Activated CD4-positive, alpha-beta T cell treated with anti-CD3 and anti-CD28 coated beads for 36 hours (primary cell): ENCODE measurements at regions not wholly inside any gene's neighbourhood (a gene's known extent, or its start where the extent isn't known, plus 50 kb on each side); places are given as distances from the start of the nearest gene placed in this dataset.
"Not testable (repeated sequence)": the region's sequence is repeated elsewhere in the genome, so short reads cannot be mapped to it uniquely, and the experiment has no call there.

ENCODE experiments used
- ATAC-seq: fragments of 200-7000 bp; cut with Tn5 transposase; one replicate; pipeline ENCODE4 v1.10.0; 2021; ENCODE audit warnings: mild to moderate bottlenecking, moderate library complexity
- CTCF ChIA-PET: fragments of 350-600 bp; sonication (Branson Sonifier 250); formaldehyde crosslinking; loops from one replicate; lab custom pipeline; 2021; ENCODE audit warnings: antibody characterized with exemption; lab: Charles Lee
- POLR2A ChIA-PET: fragments of 350-600 bp; sonication (Branson Sonifier 250); formaldehyde crosslinking; loops from one replicate; lab custom pipeline; 2021; ENCODE audit warnings: antibody characterized with exemption, inconsistent platforms; lab: Charles Lee
- DNase-seq: peaks from one replicate; pipeline ENCODE4 v3.0.0-alpha.2; 2020
- H3K27ac Mint-ChIP-seq: one replicate; pipeline ENCODE4 v1.8.0; 2021; ENCODE audit warnings: mixed read lengths
- H3K27me3 Mint-ChIP-seq: one replicate; pipeline ENCODE4 v1.8.0; 2021; ENCODE audit warnings: mixed read lengths
- H3K36me3 Mint-ChIP-seq: one replicate; pipeline ENCODE4 v1.8.0; 2021; ENCODE audit warnings: low read depth, mixed read lengths
- H3K4me1 Mint-ChIP-seq: one replicate; pipeline ENCODE4 v1.8.0; 2021; ENCODE audit warnings: mixed read lengths
- H3K4me3 Mint-ChIP-seq: one replicate; pipeline ENCODE4 v1.8.0; 2021; ENCODE audit warnings: mild to moderate bottlenecking, moderate library complexity, mixed read lengths
- H3K9me3 Mint-ChIP-seq: one replicate; pipeline ENCODE4 v1.8.0; 2021; ENCODE audit warnings: low read depth, mixed read lengths
- intact Hi-C, 2 experiments: fragments of 100-400 bp; cut with DNase I in 1 of 2; cut with micrococcal nuclease in 1 of 2; formaldehyde crosslinking; loops; one replicate each; pipeline versions ENCODE4 v1.14.2 to v1.15.1; 2022 to 2024; cut with DNase I, micrococcal nuclease

DNA sequence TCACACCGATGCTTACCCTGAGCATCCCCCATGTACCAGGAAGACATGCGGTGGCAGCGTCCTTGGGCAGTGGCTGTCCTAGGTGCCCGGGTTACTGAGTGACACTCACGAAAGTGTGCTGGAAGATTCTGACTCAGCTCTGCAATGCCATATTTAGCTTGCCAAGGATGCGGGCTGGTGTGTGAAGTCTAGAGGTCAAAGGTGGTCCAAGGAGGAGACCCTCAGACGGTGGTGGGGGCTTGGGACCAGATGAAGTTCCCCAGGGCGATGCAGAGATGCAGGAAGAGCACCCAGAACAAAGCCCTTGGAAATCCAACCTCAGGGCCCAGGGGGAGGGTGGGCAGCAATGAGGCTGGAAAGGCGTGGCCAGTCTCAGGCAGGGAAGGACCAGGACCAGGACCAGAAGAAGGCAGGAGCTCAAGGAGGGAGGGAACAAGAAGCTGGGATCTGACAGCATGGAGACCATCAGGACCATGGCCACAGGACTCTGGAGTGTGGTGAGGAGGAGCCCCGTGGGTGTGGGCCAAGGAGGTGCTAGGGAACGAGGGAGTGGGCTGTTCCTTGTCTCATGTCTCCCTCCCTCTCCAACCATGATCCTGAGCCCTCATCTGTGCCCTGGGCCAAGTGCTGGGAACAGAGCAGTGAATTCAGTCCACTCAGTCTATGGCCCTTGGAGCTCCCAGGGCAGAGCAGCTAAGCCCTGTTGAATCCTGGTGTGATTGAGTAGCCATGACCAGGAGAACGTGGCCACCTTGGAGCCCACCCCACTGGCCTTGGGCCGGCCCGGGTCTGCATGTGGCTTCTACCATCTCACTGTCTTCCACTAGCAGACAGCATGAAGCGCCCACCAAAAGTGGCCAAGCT is 310.1 kb upstream of the DIO3 start:
- no peaks in the 10 kb centered on the region for H3K9me3 Mint-ChIP-seq
- DNase-seq (no peak), ATAC-seq (no peak)
- intact Hi-C loops, result no loop called here
- no peak overlapping the region for H3K4me3 Mint-ChIP-seq
- ChIA-PET CTCF (no interaction called here), POLR2A (no interaction called here)
- H3K27ac Mint-ChIP-seq, result no peak overlapping the region
- no peaks in the 10 kb centered on the region for H3K4me1 Mint-ChIP-seq
- H3K36me3 Mint-ChIP-seq, result no peaks in the 10 kb centered on the region
- peaks cover 4% of the 10 kb centered on the region for H3K27me3 Mint-ChIP-seq

DNA sequence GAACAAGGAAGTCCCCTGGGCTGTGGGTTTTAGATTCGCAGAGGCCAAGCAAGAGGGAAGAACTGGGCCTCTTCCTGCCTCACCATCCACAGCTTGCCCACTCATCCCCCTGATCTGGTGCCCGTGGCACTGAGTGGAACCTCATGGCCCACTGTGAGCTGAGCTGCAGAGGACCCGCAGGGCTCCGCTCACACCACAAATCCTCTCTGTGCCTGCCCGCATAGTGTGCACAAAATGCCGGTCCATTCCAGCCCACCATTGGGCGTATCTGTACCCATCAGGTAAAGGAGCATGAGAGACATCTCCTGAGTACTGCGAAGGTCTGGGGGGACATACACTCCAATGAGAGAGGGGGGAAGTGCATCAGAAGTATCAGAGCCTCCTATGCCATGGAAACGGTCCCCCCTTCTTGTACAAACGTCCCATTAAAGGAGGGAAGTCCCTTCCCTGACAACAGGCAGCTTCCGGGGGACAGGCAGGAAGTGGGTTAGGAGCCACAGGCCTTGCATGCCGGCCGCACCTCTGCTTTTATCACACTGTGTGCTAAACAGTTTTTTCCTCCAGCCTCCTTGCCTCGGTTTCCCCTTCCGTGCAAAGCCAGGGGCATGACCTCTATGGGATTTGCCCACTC is 309.4 kb upstream of the DIO3 start:
- DNase-seq, result no peak

DNA sequence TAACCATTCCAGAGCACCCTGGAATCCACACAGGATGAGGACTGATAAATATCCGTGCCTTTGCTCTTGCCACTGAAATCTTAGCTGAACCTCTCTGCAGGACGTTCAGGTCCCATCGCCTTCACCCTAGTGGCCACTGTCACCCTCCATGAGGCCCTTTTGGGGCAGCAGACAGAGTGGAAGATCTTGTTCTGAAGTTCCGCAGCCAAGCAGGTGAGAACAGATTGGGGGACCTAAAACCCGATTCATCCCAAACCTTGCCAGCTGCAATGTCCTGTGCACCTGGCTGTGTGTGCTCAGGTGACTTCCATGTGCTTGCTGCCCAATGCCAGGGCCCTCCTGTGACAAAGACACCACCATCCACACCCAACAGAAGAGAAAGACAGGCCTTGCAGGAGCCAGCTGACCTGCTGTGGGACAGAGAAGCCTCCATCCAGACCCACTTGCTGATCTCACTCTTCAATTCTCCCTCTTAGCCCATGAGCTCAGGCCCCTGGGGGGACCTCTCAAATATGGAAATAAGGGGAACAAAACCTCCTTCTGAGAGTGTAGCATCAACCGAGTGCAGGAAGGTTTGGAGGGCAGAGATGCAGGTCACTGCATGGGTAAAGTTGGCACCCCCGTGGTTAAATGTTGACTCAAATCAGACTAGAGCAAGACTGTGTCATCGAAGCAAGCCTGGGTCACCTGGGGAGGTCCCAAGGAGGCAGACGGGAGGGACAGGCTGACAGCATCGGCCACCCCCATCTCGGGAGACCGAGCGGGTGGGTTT is 308.7 kb upstream of the DIO3 start:
- ATAC-seq (no peak), DNase-seq (no peak)
- Mint-ChIP-seq H3K9me3 (no peaks in the 10 kb centered on the region), H3K27me3 (peaks cover 4% of the 10 kb centered on the region), H3K4me3 (no peak overlapping the region), H3K4me1 (no peaks in the 10 kb centered on the region), H3K36me3 (no peaks in the 10 kb centered on the region), H3K27ac (no peak overlapping the region)
- intact Hi-C loops, result no loop called here
- POLR2A ChIA-PET, result no interaction called here
- CTCF ChIA-PET, result no interaction called here

More for the DNA sequence above, 309.4 kb upstream of the DIO3 start:
- ChIA-PET CTCF (no interaction called here), POLR2A (no interaction called here)
- ATAC-seq, result no peak
- intact Hi-C loops, result no loop called here
- Mint-ChIP-seq H3K36me3 (no peaks in the 10 kb centered on the region), H3K4me3 (no peak overlapping the region), H3K9me3 (no peaks in the 10 kb centered on the region), H3K4me1 (no peaks in the 10 kb centered on the region), H3K27me3 (peaks cover 4% of the 10 kb centered on the region), H3K27ac (no peak overlapping the region)

DNA sequence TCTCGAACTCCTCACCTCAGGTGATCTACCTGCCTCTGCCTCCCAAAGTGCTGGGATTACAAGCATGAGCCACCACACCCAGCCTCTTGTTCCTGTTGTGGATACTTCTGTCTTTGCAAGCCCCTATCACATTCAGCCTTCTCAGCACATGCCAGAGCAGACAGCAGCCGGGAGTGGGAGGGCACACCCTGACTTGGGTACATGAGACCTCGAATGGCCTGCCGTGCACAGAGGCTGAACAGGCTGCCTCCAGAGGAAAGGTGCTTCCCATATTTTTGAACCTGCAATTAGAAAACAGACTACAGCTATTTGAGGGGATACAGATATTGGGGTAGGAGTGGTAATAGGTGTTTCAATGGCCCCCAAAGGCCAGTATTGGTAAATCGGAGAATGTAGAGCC is 307.3 kb upstream of the DIO3 start:
- ChIA-PET POLR2A (no interaction called here), CTCF (no interaction called here)
- no peaks in the 10 kb centered on the region for H3K9me3 Mint-ChIP-seq
- H3K4me1 Mint-ChIP-seq, result no peaks in the 10 kb centered on the region
- H3K27ac Mint-ChIP-seq, result no peak overlapping the region
- peaks cover 3% of the 10 kb centered on the region for H3K27me3 Mint-ChIP-seq
- H3K4me3 Mint-ChIP-seq, result no peak overlapping the region
- ATAC-seq (no peak), DNase-seq (no peak)
- intact Hi-C loops, result no loop called here
- no peaks in the 10 kb centered on the region for H3K36me3 Mint-ChIP-seq

DNA sequence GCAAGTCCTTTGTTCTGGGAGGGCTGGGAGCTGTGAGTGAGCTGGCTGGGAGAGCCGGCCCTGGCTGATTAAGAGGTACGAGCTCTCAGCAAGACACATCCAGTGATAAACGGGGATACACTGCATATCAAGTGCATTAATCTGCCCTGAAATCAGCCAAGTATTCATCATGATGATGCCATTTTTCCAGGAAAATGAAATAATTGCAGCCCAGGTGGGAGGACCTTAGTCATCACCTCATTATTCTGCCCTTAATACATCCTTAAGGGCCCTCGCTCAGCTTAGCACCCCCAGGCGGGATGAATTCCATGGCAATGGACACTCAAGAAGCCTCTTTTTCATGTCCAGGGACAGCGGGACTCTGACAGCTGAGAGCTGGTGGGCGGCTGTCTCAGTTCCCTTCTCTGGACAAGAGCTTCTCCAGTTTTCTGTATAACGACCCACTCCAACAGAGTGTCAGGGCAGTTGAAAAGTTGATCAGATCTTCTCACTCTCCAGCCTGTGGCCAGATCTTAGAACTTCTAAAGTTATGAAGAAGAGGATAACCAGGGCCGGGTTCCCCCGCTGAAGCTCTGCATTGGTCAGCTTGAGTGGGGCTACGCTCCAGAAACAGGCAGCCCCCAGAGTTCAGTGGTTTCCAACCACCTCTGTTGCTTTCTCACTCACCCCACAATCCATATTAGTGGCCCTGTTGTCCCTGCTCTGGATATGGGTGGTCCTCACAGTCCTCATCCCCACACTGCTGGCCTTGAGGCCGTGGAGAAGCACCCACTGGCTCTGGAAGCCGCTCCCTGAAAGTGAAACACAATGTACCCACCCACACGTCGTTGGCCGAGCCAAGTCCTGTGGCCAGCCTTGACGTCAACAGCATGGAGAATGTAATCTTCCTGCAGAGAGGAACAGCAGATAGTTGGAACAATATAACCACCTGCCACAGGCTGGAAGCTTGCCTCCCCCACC is 306.2 kb upstream of the DIO3 start:
- ATAC-seq, result no peak
- CTCF ChIA-PET, result no interaction called here
- no peak overlapping the region for H3K27ac Mint-ChIP-seq

DNA sequence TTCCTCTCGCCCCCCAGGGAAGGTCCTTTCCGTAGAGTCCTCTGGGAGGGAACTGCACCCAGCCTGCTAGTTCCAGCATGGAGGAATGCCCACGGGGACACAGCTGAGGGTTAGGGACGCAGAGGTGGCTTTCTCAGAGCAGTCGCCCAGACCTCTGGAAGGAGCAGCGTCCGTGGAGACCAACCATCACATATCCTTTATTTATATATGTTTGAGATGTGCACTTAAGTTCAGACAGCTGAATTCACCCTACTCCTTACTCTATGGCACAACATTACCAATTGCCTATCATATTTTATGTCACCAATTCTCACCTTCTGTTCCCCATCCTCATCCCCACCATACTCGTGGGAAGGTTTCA is 305.6 kb upstream of the DIO3 start:
- no peak for ATAC-seq
- Mint-ChIP-seq H3K4me1 (no peaks in the 10 kb centered on the region), H3K4me3 (no peak overlapping the region), H3K9me3 (no peaks in the 10 kb centered on the region), H3K36me3 (no peaks in the 10 kb centered on the region), H3K27me3 (peaks cover 4% of the 10 kb centered on the region), H3K27ac (no peak overlapping the region)
- ChIA-PET POLR2A (no interaction called here), CTCF (no interaction called here)
- DNase-seq, result no peak
- intact Hi-C loops, result no loop called here

More for the DNA sequence above, 306.2 kb upstream of the DIO3 start:
- intact Hi-C loops, result no loop called here
- H3K4me1 Mint-ChIP-seq, result no peaks in the 10 kb centered on the region
- no peak for DNase-seq
- POLR2A ChIA-PET, result no interaction called here
- no peaks in the 10 kb centered on the region for H3K9me3 Mint-ChIP-seq
- no peak overlapping the region for H3K4me3 Mint-ChIP-seq
- H3K27me3 Mint-ChIP-seq, result peaks cover 3% of the 10 kb centered on the region
- H3K36me3 Mint-ChIP-seq, result no peaks in the 10 kb centered on the region

DNA sequence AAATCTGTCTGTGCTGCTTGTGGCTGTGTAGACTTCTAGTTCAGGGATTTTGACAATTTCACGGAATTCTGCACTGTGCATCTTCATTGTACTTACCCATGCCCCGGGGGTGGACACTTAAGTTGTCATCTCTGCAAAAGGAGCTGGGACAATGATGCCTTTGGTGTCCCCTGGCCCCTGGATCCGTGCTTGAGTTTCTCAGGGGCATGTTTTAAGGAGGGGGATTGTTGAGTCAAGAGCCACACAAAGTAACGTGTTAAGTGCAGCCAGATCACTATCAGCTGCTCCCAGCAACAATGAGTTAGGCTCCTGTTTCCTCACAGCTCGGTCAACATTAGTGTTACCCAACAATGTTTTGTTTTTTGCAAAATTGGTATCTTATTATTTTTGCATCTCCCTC is 305.0 kb upstream of the DIO3 start:
- no peaks in the 10 kb centered on the region for H3K9me3 Mint-ChIP-seq
- CTCF ChIA-PET, result interaction anchor here (0.6 kb wide), 1 partner anchor 23 kb away, joined by 3 read pairs; no protein-coding TSS in a partner anchor

DNA sequence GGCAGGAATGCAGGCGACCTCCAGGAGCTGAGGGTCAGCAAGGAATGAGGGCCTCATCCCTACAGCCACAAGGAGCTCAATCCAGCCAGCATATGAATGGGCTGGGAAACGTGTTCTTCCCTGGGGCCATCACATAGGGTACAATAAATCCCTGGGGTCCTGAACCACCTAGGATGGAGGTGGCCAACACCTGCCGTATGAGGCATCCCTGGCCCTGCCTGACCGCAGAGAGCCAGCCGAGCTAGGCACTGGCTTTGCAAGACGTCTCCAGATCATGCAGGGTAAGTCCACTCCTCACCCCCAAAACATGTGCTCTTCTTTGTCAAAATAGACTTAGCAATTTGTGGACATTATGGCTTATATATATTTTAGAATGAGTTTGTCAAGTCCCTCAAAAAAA is 303.7 kb upstream of the DIO3 start:
- intact Hi-C loops, result no loop called here
- H3K4me1 Mint-ChIP-seq, result no peaks in the 10 kb centered on the region

More for the DNA sequence above, 305.0 kb upstream of the DIO3 start:
- Mint-ChIP-seq H3K27me3 (peaks cover 4% of the 10 kb centered on the region), H3K27ac (no peak overlapping the region), H3K36me3 (no peaks in the 10 kb centered on the region), H3K4me1 (no peaks in the 10 kb centered on the region), H3K4me3 (no peak overlapping the region)
- DNase-seq (no peak), ATAC-seq (no peak)
- POLR2A ChIA-PET, result no interaction called here
- intact Hi-C loops, result no loop called here

DNA sequence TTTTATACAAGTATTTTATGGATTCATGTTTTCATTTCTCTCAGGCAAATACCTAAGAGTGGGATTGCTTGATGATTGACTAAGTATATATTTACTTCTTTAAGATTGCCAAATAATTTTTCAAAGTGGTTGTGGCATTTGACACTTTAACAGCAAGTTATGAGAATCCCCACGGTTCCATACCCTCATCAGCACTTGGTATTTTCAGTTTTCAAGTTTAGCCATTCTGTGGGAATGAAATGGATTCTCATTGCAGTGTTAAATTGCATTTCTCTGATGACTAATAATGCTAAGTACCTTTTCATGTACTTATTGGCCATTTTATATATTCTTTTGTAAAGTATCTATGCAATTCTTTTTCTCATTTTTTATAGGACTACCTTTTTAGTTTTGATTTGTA is 301.5 kb upstream of the DIO3 start:
- H3K27ac Mint-ChIP-seq, result no peak overlapping the region
- H3K36me3 Mint-ChIP-seq, result no peaks in the 10 kb centered on the region
- peaks cover 1% of the 10 kb centered on the region for H3K9me3 Mint-ChIP-seq
- POLR2A ChIA-PET, result no interaction called here
- ATAC-seq, result no peak
- no peaks in the 10 kb centered on the region for H3K4me1 Mint-ChIP-seq
- no peak overlapping the region for H3K4me3 Mint-ChIP-seq
- no peak for DNase-seq
- intact Hi-C loops, result no loop called here
- peaks cover 8% of the 10 kb centered on the region for H3K27me3 Mint-ChIP-seq
- CTCF ChIA-PET, result interaction anchor here (1.0 kb wide), 1 partner anchor 409 kb away, joined by 3 read pairs; no protein-coding TSS in a partner anchor

More for the DNA sequence above, 303.7 kb upstream of the DIO3 start:
- peaks cover 2% of the 10 kb centered on the region for H3K27me3 Mint-ChIP-seq
- ChIA-PET POLR2A (no interaction called here), CTCF (no interaction called here)
- no peak overlapping the region for H3K27ac Mint-ChIP-seq
- no peaks in the 10 kb centered on the region for H3K9me3 Mint-ChIP-seq
- H3K4me3 Mint-ChIP-seq, result no peak overlapping the region
- ATAC-seq (no peak), DNase-seq (no peak)
- H3K36me3 Mint-ChIP-seq, result no peaks in the 10 kb centered on the region

DNA sequence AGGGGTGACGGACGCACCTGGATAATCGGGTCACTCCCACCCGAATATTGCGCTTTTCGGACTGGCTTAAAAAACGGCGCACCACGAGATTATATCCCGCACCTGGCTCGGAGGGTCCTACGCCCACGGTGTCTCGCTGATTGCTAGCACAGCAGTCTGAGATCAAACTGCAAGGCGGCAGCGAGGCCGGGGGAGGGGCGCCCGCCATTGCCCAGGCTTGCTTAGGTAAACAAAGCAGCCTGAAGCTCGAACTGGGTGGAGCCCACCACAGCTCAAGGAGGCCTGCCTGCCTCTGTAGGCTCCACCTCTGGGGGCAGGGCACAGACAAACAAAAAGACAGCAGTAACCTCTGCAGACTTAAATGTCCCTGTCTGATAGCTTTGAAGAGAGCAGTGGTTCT is 294.9 kb upstream of the DIO3 start:
- H3K4me1 Mint-ChIP-seq, ATAC-seq, H3K27me3 Mint-ChIP-seq, CTCF ChIA-PET, H3K4me3 Mint-ChIP-seq, H3K27ac Mint-ChIP-seq, POLR2A ChIA-PET, H3K9me3 Mint-ChIP-seq, intact Hi-C loops, DNase-seq, H3K36me3 Mint-ChIP-seq: not testable (repeated sequence)

DNA sequence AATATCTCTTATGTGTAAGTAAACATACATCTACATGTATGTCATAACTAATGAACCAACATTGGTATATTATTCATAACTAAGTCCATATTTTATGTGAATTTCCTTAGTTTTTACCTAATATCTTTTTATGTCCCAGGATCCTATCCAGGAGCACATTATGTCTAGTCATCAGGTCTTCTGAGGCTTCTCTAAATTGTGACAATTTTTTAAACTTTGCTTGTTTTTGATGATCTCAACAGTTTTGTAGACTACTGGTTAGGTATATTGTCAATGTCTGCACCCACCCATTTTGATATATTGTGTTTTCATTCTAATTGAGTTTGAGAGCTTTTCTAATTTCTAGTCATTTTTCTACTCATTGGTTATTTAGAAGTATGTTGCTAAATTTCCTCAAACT is 288.2 kb upstream of the DIO3 start:
- H3K27me3 Mint-ChIP-seq, result peaks cover 13% of the 10 kb centered on the region
- no peak for DNase-seq
- no peak overlapping the region for H3K27ac Mint-ChIP-seq
- CTCF ChIA-PET, result interaction anchor here (0.6 kb wide), 1 partner anchor 739 kb away, joined by 3 read pairs; no protein-coding TSS in a partner anchor
- no peak overlapping the region for H3K4me3 Mint-ChIP-seq
- POLR2A ChIA-PET, result no interaction called here
- intact Hi-C loops, result no loop called here
- H3K36me3 Mint-ChIP-seq, result no peaks in the 10 kb centered on the region
- peaks cover under 1% of the 10 kb centered on the region for H3K9me3 Mint-ChIP-seq
- no peaks in the 10 kb centered on the region for H3K4me1 Mint-ChIP-seq
- no peak for ATAC-seq
